Astrocyte (in vitro differentiated cells and primary cell): ENCODE measurements at regions not wholly inside any gene's neighbourhood (a gene's known extent, or its start where the extent isn't known, plus 50 kb on each side); places are given as distances from the start of the nearest gene placed in this dataset.
"Not testable (repeated sequence)": the region's sequence is repeated elsewhere in the genome, so short reads cannot be mapped to it uniquely, and the experiment has no call there.

Source experiments
- DNase-seq: peaks from one replicate; pipeline ENCODE4 v3.0.0-alpha.2; 2010; ENCODE audit warnings: low read depth
- FAIRE-seq: peaks from 2 replicates; lab custom pipeline; 2011; peaks lifted over from hg19 to GRCh38; lab: Jason Lieb, UNC
- H2AFZ ChIP-seq: 2 replicates; pipeline ENCODE4 v1.6.0; 2012; ENCODE audit warnings: low read depth, low read length, inconsistent platforms
- H3K27ac ChIP-seq: 2 replicates; pipeline ENCODE4 v1.5.1; 2011; ENCODE audit warnings: low read depth, low read length, inconsistent platforms
- H3K27me3 ChIP-seq: 2 replicates; pipeline ENCODE4 v1.6.0; 2011; ENCODE audit warnings: low read length, inconsistent platforms; ENCODE audit not compliant: insufficient read depth
- H3K36me3 ChIP-seq: 2 replicates; pipeline ENCODE4 v1.5.1; 2011; ENCODE audit warnings: low read length, inconsistent platforms; ENCODE audit not compliant: insufficient read depth
- H3K4me1 ChIP-seq: 2 replicates; pipeline ENCODE4 v1.5.1; 2011; ENCODE audit warnings: low read length, inconsistent platforms; ENCODE audit not compliant: insufficient read depth
- H3K4me2 ChIP-seq: 2 replicates; pipeline ENCODE4 v1.6.0; 2012; ENCODE audit warnings: low read length, inconsistent platforms
- H3K4me3 ChIP-seq: 2 replicates; pipeline ENCODE4 v1.5.1; 2011; ENCODE audit warnings: low read depth, mild to moderate bottlenecking, low read length, inconsistent platforms; ENCODE audit not compliant: insufficient read depth
- H3K79me2 ChIP-seq: 2 replicates; pipeline ENCODE4 v1.6.0; 2012; ENCODE audit warnings: mild to moderate bottlenecking, low read length, inconsistent platforms; ENCODE audit not compliant: insufficient read depth
- H3K9ac ChIP-seq: 2 replicates; pipeline ENCODE4 v1.6.0; 2012; ENCODE audit warnings: mild to moderate bottlenecking, low read length, inconsistent platforms
- H3K9me3 ChIP-seq: 2 replicates; pipeline ENCODE4 v1.5.1; 2012; ENCODE audit warnings: low read depth, mild to moderate bottlenecking, low read length, inconsistent platforms; ENCODE audit not compliant: insufficient read depth
- H4K20me1 ChIP-seq: 2 replicates; pipeline ENCODE4 v1.6.0; 2012; ENCODE audit warnings: low read length, inconsistent platforms; ENCODE audit not compliant: insufficient read depth
- H3K27ac Mint-ChIP-seq: one replicate; pipeline ENCODE4 v1.8.0; 2021; ENCODE audit warnings: mild to moderate bottlenecking, mixed read lengths; ENCODE audit not compliant: unreplicated experiment
- H3K27me3 Mint-ChIP-seq: one replicate; pipeline ENCODE4 v1.8.0; 2021; ENCODE audit warnings: low read depth, mixed read lengths; ENCODE audit not compliant: unreplicated experiment
- H3K36me3 Mint-ChIP-seq: one replicate; pipeline ENCODE4 v1.8.0; 2021; ENCODE audit warnings: low read depth, mixed read lengths; ENCODE audit not compliant: unreplicated experiment
- H3K4me1 Mint-ChIP-seq: one replicate; pipeline ENCODE4 v1.8.0; 2021; ENCODE audit warnings: low read depth, mixed read lengths; ENCODE audit not compliant: unreplicated experiment
- H3K4me3 Mint-ChIP-seq: one replicate; pipeline ENCODE4 v1.8.0; 2021; ENCODE audit warnings: mild to moderate bottlenecking, moderate library complexity, mixed read lengths; ENCODE audit not compliant: unreplicated experiment
- H3K9me3 Mint-ChIP-seq: one replicate; pipeline ENCODE4 v1.8.0; 2021; ENCODE audit warnings: mild to moderate bottlenecking, mixed read lengths; ENCODE audit not compliant: unreplicated experiment
- CTCF ChIP-seq: IDR thresholded peaks from 2 replicates; pipeline ENCODE4 v1.5.1; 2011; ENCODE audit warnings: low read depth, mild to moderate bottlenecking, inconsistent platforms, low read length, moderate library complexity; ENCODE audit not compliant: insufficient read depth
- EZH2 ChIP-seq: IDR thresholded peaks from 2 replicates; pipeline ENCODE4 v1.6.1; 2012; ENCODE audit warnings: mild to moderate bottlenecking, low read length, inconsistent platforms; ENCODE audit not compliant: insufficient read depth

DNA sequence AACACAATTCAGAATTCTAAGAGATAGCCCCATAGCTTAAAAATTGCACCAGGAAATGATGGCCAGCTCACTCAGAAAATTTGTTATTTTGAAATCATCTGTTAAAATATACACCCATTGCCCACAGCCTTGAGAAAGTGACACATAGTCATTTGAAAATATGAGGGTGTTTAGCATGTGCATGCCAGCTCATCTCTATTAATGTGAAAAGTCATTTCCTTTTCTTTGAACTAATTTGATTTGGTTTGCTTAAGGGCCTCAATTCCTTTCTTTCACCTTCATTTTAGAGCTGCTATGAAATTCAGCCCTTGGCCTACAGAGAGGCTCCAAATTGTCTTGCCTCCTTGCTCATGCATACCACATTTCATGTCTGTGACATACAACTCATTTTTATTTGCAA is 241.4 kb downstream of the PHLDA1 start:
- Histone ChIP-seq H3K27me3 (no peaks in the 10 kb centered on the region), H3K4me2 (no peak overlapping the region), H3K36me3 (no peaks in the 10 kb centered on the region), H3K27ac (no peak overlapping the region), H2AFZ (no peak overlapping the region), H3K9ac (no peak overlapping the region), H4K20me1 (no peaks in the 10 kb centered on the region), H3K79me2 (no peaks in the 10 kb centered on the region), H3K9me3 (no peaks in the 10 kb centered on the region), H3K4me3 (no peak overlapping the region), H3K4me1 (peaks cover 6% of the 10 kb centered on the region)
- no peak overlapping the region for H3K27ac Mint-ChIP-seq
- peaks cover 8% of the 10 kb centered on the region for H3K4me1 Mint-ChIP-seq
- DNase-seq = no peak
- no peaks in the 10 kb centered on the region for H3K36me3 Mint-ChIP-seq
- FAIRE-seq = no peak
- H3K4me3 Mint-ChIP-seq = no peak overlapping the region
- H3K27me3 Mint-ChIP-seq = no peaks in the 10 kb centered on the region
- no peak for TF ChIP-seq EZH2
- TF ChIP-seq CTCF = no peak
- no peaks in the 10 kb centered on the region for H3K9me3 Mint-ChIP-seq

DNA sequence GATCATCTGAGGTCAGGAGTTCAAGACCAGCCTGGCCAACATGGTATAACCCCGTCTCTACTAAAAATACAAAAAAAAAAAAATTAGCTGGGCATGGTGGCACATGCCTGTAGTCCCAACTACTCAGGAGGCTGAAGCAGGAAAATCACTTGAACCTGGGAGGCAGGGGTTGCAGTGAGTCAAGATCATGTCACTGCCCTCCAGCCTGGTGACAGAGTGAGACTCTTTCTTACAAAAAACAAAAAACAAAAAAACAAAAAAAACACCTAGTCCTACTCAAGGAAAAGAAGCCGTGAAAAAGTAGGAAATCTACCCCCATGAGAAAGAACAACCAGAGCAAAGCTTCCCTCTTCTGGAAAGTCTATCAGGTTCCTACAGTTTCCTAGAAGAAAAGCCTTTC is 244.4 kb downstream of the PHLDA1 start:
- not testable (repeated sequence) for H3K4me2 ChIP-seq, H3K27me3 Mint-ChIP-seq, H3K79me2 ChIP-seq, H3K4me1 Mint-ChIP-seq, H3K36me3 Mint-ChIP-seq, H3K27ac Mint-ChIP-seq, H3K9me3 ChIP-seq, FAIRE-seq, H3K27ac ChIP-seq, H3K9me3 Mint-ChIP-seq, H3K4me1 ChIP-seq, H3K4me3 Mint-ChIP-seq, H3K4me3 ChIP-seq, H4K20me1 ChIP-seq, H3K9ac ChIP-seq, H2AFZ ChIP-seq, H3K36me3 ChIP-seq, DNase-seq, H3K27me3 ChIP-seq

DNA sequence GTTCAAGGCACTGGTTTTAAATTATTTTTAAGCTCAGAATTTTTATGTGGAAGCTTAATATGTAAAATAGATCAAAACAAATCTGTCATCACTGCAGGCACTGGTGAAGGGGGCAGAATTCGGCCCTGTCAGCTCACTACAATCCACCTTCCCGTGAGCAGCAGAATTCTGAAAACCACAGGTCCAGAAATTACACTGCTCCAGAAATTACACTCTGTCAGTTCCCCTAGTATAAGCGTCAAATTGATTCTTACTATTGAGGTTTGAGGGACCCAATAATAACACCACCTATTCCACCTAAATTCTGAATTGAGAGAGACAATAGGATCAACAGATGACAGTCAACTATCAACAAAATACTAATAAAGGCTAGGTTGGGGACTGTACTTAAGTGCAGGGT is 245.5 kb downstream of the PHLDA1 start:
- Histone ChIP-seq H3K4me2 (no peak overlapping the region), H3K4me3 (no peak overlapping the region), H3K27ac (no peak overlapping the region), H3K79me2 (no peaks in the 10 kb centered on the region), H3K9me3 (no peaks in the 10 kb centered on the region), H3K4me1 (peaks cover 18% of the 10 kb centered on the region), H4K20me1 (no peaks in the 10 kb centered on the region), H3K9ac (no peak overlapping the region), H3K36me3 (no peaks in the 10 kb centered on the region), H3K27me3 (no peaks in the 10 kb centered on the region), H2AFZ (no peak overlapping the region)
- H3K9me3 Mint-ChIP-seq = no peaks in the 10 kb centered on the region
- H3K27me3 Mint-ChIP-seq = no peaks in the 10 kb centered on the region
- H3K4me3 Mint-ChIP-seq = no peak overlapping the region
- DNase-seq (no peak), FAIRE-seq (no peak)
- H3K36me3 Mint-ChIP-seq = no peaks in the 10 kb centered on the region
- H3K4me1 Mint-ChIP-seq = peaks cover 5% of the 10 kb centered on the region
- TF ChIP-seq EZH2 (no peak), CTCF (no peak)
- H3K27ac Mint-ChIP-seq = no peak overlapping the region
